SU-DHL-6 (cell line): ENCODE measurements at regions not wholly inside any gene's neighbourhood (a gene's known extent, or its start where the extent isn't known, plus 50 kb on each side); places are given as distances from the start of the nearest gene placed in this dataset.

ENCODE experiments used
- CTCF ChIP-seq: fragments of 200-600 bp; sonication (generic); IDR thresholded peaks from one replicate; pipeline ENCODE4 v1.5.1; 2017; ENCODE audit warnings: antibody characterized with exemption, mild to moderate bottlenecking, low read length, moderate library complexity; ENCODE audit not compliant: insufficient read depth, poor library complexity, severe bottlenecking
- EZH2phosphoT487 ChIP-seq: fragments of 200-600 bp; sonication (generic), shearing (Covaris generic); conservative IDR thresholded peaks from 2 replicates; pipeline ENCODE4 v1.6.1; 2018; ENCODE audit warnings: mild to moderate bottlenecking, antibody characterized with exemption, low read length, moderate library complexity, mixed read lengths

GRCh38 chr2:236783417-236784020 is 213.9 kb downstream of the ACKR3 start:
- TF ChIP-seq CTCF (no peak), EZH2phosphoT487 (no peak)
